Liver (tissue), 8 donors: ENCODE measurements at regions not wholly inside any gene's neighbourhood (a gene's known extent, or its start where the extent isn't known, plus 50 kb on each side); places are given as distances from the start of the nearest gene placed in this dataset.

Experiments used
- DNase-seq: peaks from one replicate; pipeline ENCODE4 v3.0.0-alpha.2; 2017; ENCODE audit warnings: low spot score
- H3K27ac ChIP-seq, 2 donors: one replicate each; pipeline ENCODE4 v1.7.0; 2013; ENCODE audit warnings: inconsistent platforms in 2 of 2, low read length in 2 of 2, control low read depth in 1 of 2, low read depth in 1 of 2, mild to moderate bottlenecking in 1 of 2
- H3K27me3 ChIP-seq, 4 donors: one replicate each; pipeline versions ENCODE4 v1.6.1 to v1.7.0; 2013; ENCODE audit warnings: low read length in 3 of 4, inconsistent platforms in 1 of 4, mild to moderate bottlenecking in 1 of 4, moderate library complexity in 1 of 4; ENCODE audit not compliant: control insufficient read depth in 4 of 4, insufficient read depth in 4 of 4
- H3K36me3 ChIP-seq, 4 donors: one replicate each; pipeline versions ENCODE4 v1.6.1 to v1.7.0; 2013; ENCODE audit warnings: low read length in 3 of 4, mild to moderate bottlenecking in 3 of 4, low read depth in 1 of 4, moderate library complexity in 1 of 4; ENCODE audit not compliant: control insufficient read depth in 4 of 4, insufficient read depth in 3 of 4
- H3K4me1 ChIP-seq, 4 donors: one replicate each; pipeline versions ENCODE4 v1.6.1 to v1.7.0; 2013; ENCODE audit warnings: low read length in 3 of 4, mild to moderate bottlenecking in 3 of 4, moderate library complexity in 1 of 4; ENCODE audit not compliant: control insufficient read depth in 4 of 4, insufficient read depth in 4 of 4
- H3K4me3 ChIP-seq, 3 donors: one replicate each; pipeline versions ENCODE4 v1.6.1 to v1.7.0; 2013; ENCODE audit warnings: low read length in 3 of 3, control low read depth in 1 of 3, low read depth in 1 of 3, mild to moderate bottlenecking in 1 of 3
- H3K9ac ChIP-seq, 2 donors: one replicate each; pipeline ENCODE4 v1.7.0; 2013; ENCODE audit warnings: low read length in 2 of 2, mild to moderate bottlenecking in 2 of 2, moderate library complexity in 2 of 2, control low read depth in 1 of 2, low read depth in 1 of 2
- H3K9me3 ChIP-seq, 4 donors: one replicate each; pipeline versions ENCODE4 v1.6.1 to v1.7.0; 2013; ENCODE audit warnings: low read length in 3 of 4; ENCODE audit not compliant: control insufficient read depth in 4 of 4
- ATF3 ChIP-seq: IDR thresholded peaks from 2 replicates; pipeline ENCODE4 v1.6.1; 2016; ENCODE audit warnings: antibody characterized with exemption
- CTCF ChIP-seq: fragments of 150-350 bp; IDR thresholded peaks from 2 replicates; pipeline ENCODE4 v1.5.1; 2017; ENCODE audit warnings: improper control_type of control experiment, low read depth, low read length; ENCODE audit not compliant: missing input control
- EGR1 ChIP-seq, 2 donors: IDR thresholded peaks; 2 replicates each; pipeline ENCODE4 v1.6.1; 2016 to 2018; ENCODE audit warnings: antibody characterized with exemption in 2 of 2, low read depth in 2 of 2
- FOXA1 ChIP-seq: IDR thresholded peaks from 2 replicates; pipeline ENCODE4 v1.6.1; 2016; ENCODE audit warnings: antibody characterized with exemption
- FOXA2 ChIP-seq: IDR thresholded peaks from 2 replicates; pipeline ENCODE4 v1.6.1; 2016; ENCODE audit warnings: antibody characterized with exemption
- GABPA ChIP-seq, 2 donors: IDR thresholded peaks in 1 of 2; conservative IDR thresholded peaks in 1 of 2; 2 replicates each; pipeline ENCODE4 v1.6.1; 2016; ENCODE audit warnings: antibody characterized with exemption in 2 of 2, mild to moderate bottlenecking in 1 of 2, moderate library complexity in 1 of 2
- HNF4A ChIP-seq, 2 donors: conservative IDR thresholded peaks; 2 replicates each; pipeline ENCODE4 v1.6.1; 2016; ENCODE audit warnings: antibody characterized with exemption in 2 of 2, mild to moderate bottlenecking in 2 of 2
- HNF4G ChIP-seq: IDR thresholded peaks from 2 replicates; pipeline ENCODE4 v1.6.1; 2016; ENCODE audit warnings: antibody characterized with exemption
- JUND ChIP-seq, 2 donors: IDR thresholded peaks; 2 replicates each; pipeline ENCODE4 v1.6.1; 2016; ENCODE audit warnings: antibody characterized with exemption in 2 of 2
- MAX ChIP-seq: IDR thresholded peaks from 2 replicates; pipeline ENCODE4 v1.6.1; 2016; ENCODE audit warnings: antibody characterized with exemption
- NR2F2 ChIP-seq: IDR thresholded peaks from 2 replicates; pipeline ENCODE4 v1.6.1; 2016; ENCODE audit warnings: antibody characterized with exemption
- RAD21 ChIP-seq, 2 donors: IDR thresholded peaks; 2 replicates each; pipeline ENCODE4 v1.6.1; 2016; ENCODE audit warnings: antibody characterized with exemption in 2 of 2, mild to moderate bottlenecking in 2 of 2
- REST ChIP-seq: IDR thresholded peaks from 2 replicates; pipeline ENCODE4 v1.6.1; 2016; ENCODE audit warnings: antibody characterized with exemption, mild to moderate bottlenecking
- RXRA ChIP-seq, 2 donors: IDR thresholded peaks; 2 replicates each; pipeline ENCODE4 v1.6.1; 2017 to 2018; ENCODE audit warnings: antibody characterized with exemption in 2 of 2, mild to moderate bottlenecking in 1 of 2
- SP1 ChIP-seq: IDR thresholded peaks from 2 replicates; pipeline ENCODE4 v1.6.1; 2018; ENCODE audit warnings: antibody characterized with exemption, mild to moderate bottlenecking
- TAF1 ChIP-seq: conservative IDR thresholded peaks from 2 replicates; pipeline ENCODE4 v1.6.1; 2016; ENCODE audit warnings: antibody characterized with exemption, mild to moderate bottlenecking
- YY1 ChIP-seq: IDR thresholded peaks from 2 replicates; pipeline ENCODE4 v1.6.1; 2016; ENCODE audit warnings: antibody characterized with exemption, mild to moderate bottlenecking
- ZBTB33 ChIP-seq: IDR thresholded peaks from 2 replicates; pipeline ENCODE4 v1.6.1; 2016; ENCODE audit warnings: antibody characterized with exemption
- WGBS: extraction: QIAGEN DNeasy Blood & Tissue Kit; methylation state at CpG from one replicate; pipeline ENCODE4 v1.1.7; 2013; 5-methylcytosine and 5-hydroxymethylcytosine counted together
- donor health status: healthy.
- donor health status: healthy.
- donor health status: healthy.
- donor health status: healthy.
- donor health status: healthy.

- Histone ChIP-seq H3K9me3 (peaks cover 0 to 2% (median 0%) of the 10 kb centered on the region in 4 donors), H3K27me3 (no peaks in the 10 kb centered on the region), H3K9ac (no peak overlapping the region), H3K4me3 (no peak overlapping the region), H3K4me1 (no peaks in the 10 kb centered on the region), H3K27ac (no peak overlapping the region), H3K36me3 (no peaks in the 10 kb centered on the region)
- no peak for DNase-seq
- TF ChIP-seq ZBTB33 (no peak), MAX (no peak), RAD21 (IDR thresholded peaks at IDR 0.05) (no peak), JUND (IDR thresholded peaks at IDR 0.05) (no peak), FOXA2 (no peak), EGR1 (IDR thresholded peaks at IDR 0.05; ENCODE audit: low read depth in 2 of 2) (no peak), GABPA (IDR thresholded peaks at IDR 0.05 in 1 of 2, conservative IDR thresholded peaks at IDR 0.05 in 1 of 2) (no peak), YY1 (no peak), HNF4A (conservative IDR thresholded peaks at IDR 0.05) (no peak), HNF4G (no peak), SP1 (no peak), TAF1 (no peak), NR2F2 (no peak), ATF3 (no peak), REST (no peak), CTCF (no peak), FOXA1 (no peak), RXRA (IDR thresholded peaks at IDR 0.05) (no peak)
Observed at GRCh38 chr4:19254486-19254885, 997.2 kb upstream of the SLIT2 start.

- no peak for DNase-seq
- Histone ChIP-seq H3K27ac (no peak overlapping the region), H3K4me3 (no peak overlapping the region), H3K9me3 (peaks cover 0 to 2% (median 0%) of the 10 kb centered on the region in 4 donors), H3K27me3 (no peaks in the 10 kb centered on the region), H3K4me1 (no peaks in the 10 kb centered on the region), H3K9ac (no peak overlapping the region), H3K36me3 (no peaks in the 10 kb centered on the region)
- WGBS, result 57% methylated on average over 4 of the region's 4 CpGs
- TF ChIP-seq FOXA1 (no peak), JUND (IDR thresholded peaks at IDR 0.05) (no peak), REST (no peak), ZBTB33 (no peak), NR2F2 (no peak), MAX (no peak), RAD21 (IDR thresholded peaks at IDR 0.05) (no peak), FOXA2 (no peak), RXRA (IDR thresholded peaks at IDR 0.05) (no peak), YY1 (no peak), GABPA (IDR thresholded peaks at IDR 0.05 in 1 of 2, conservative IDR thresholded peaks at IDR 0.05 in 1 of 2) (no peak)
Observed at GRCh38 chr4:19248023-19248422, 1003.7 kb upstream of the SLIT2 start.
